Transverse colon (tissue), 4 donors: ENCODE measurements at regions not wholly inside any gene's neighbourhood (a gene's known extent, or its start where the extent isn't known, plus 50 kb on each side); places are given as distances from the start of the nearest gene placed in this dataset.

Source experiments
- CTCF ChIP-seq, 5 experiments: fragments of 200-600 bp in 3 of 5; fragments of 450-650 bp in 2 of 5; sonication (generic) in 3 of 5; IDR thresholded peaks; 1 replicate in 2 of 5; 2 replicates in 3 of 5; pipeline ENCODE4 v1.5.1; 2016 to 2017; ENCODE audit warnings: antibody characterized with exemption in 5 of 5, inconsistent platforms in 3 of 5, mild to moderate bottlenecking in 2 of 5, moderate library complexity in 1 of 5
- POLR2A ChIP-seq: fragments of 450-650 bp; IDR thresholded peaks from one replicate; pipeline ENCODE4 v1.6.1; 2016; ENCODE audit warnings: antibody characterized with exemption, mild to moderate bottlenecking, moderate library complexity
- POLR2AphosphoS5 ChIP-seq, 3 donors: sonication (generic); formaldehyde crosslinking; IDR thresholded peaks; one replicate each; pipeline ENCODE4 v1.6.1; 2016; ENCODE audit warnings: antibody characterized with exemption in 3 of 3

GRCh38 chr9:13508681-13509080, 229.2 kb upstream of the MPDZ start:
- TF ChIP-seq CTCF (IDR thresholded peaks at IDR 0.05) (no peak), POLR2A (no peak), POLR2AphosphoS5 (IDR thresholded peaks at IDR 0.05) (no peak)
